HL-60 (cell line): ENCODE measurements at regions not wholly inside any gene's neighbourhood (a gene's known extent, or its start where the extent isn't known, plus 50 kb on each side); places are given as distances from the start of the nearest gene placed in this dataset.

Source experiments
- DNase-seq, 2 experiments: peaks; one replicate each; pipeline ENCODE4 v3.0.0-alpha.2; 2010 to 2020; ENCODE audit warnings: low read depth in 1 of 2, low spot score in 1 of 2
- H3K27ac ChIP-seq: fragments of 250-450 bp; sonication (Bioruptor Pico); replicated peaks from 2 replicates; pipeline ENCODE4 v1.5.1; 2020; ENCODE audit warnings: mild to moderate bottlenecking, moderate library complexity
- H3K27me3 ChIP-seq: fragments of 250-450 bp; sonication (Bioruptor Pico); 2 replicates; pipeline ENCODE4 v1.5.1; 2021; ENCODE audit warnings: mild to moderate bottlenecking, moderate library complexity; ENCODE audit not compliant: insufficient read depth, poor library complexity, severe bottlenecking
- H3K4me3 ChIP-seq: replicated peaks from 2 replicates; pipeline ENCODE4 v1.5.1; 2011; ENCODE audit warnings: mild to moderate bottlenecking, control low read depth, low read length; ENCODE audit not compliant: insufficient read depth
- CTCF ChIP-seq: IDR thresholded peaks from one replicate; pipeline ENCODE4 v1.5.1; 2011; ENCODE audit warnings: low read length, control low read depth, inconsistent platforms; ENCODE audit not compliant: insufficient read depth
- GABPA ChIP-seq: IDR thresholded peaks from 2 replicates; pipeline ENCODE4 v1.6.1; 2012; ENCODE audit warnings: low read depth
- POLR2AphosphoS5 ChIP-seq: IDR thresholded peaks from 2 replicates; pipeline ENCODE4 v1.6.1; 2012; ENCODE audit warnings: low read depth
- SPI1 ChIP-seq: IDR thresholded peaks from 2 replicates; pipeline ENCODE4 v1.6.1; 2012; ENCODE audit warnings: low read depth, mild to moderate bottlenecking, borderline replicate concordance
- TF ChIP-seq, protein P1 (sequence below): IDR thresholded peaks from 2 replicates; pipeline ENCODE4 v1.6.1; 2012; ENCODE audit warnings: low read depth; ENCODE audit not compliant: insufficient replicate concordance

- no peak for TF ChIP-seq SPI1
- TF ChIP-seq CTCF, result no peak
- no peak for TF ChIP-seq GABPA
- TF ChIP-seq, protein P1, sequence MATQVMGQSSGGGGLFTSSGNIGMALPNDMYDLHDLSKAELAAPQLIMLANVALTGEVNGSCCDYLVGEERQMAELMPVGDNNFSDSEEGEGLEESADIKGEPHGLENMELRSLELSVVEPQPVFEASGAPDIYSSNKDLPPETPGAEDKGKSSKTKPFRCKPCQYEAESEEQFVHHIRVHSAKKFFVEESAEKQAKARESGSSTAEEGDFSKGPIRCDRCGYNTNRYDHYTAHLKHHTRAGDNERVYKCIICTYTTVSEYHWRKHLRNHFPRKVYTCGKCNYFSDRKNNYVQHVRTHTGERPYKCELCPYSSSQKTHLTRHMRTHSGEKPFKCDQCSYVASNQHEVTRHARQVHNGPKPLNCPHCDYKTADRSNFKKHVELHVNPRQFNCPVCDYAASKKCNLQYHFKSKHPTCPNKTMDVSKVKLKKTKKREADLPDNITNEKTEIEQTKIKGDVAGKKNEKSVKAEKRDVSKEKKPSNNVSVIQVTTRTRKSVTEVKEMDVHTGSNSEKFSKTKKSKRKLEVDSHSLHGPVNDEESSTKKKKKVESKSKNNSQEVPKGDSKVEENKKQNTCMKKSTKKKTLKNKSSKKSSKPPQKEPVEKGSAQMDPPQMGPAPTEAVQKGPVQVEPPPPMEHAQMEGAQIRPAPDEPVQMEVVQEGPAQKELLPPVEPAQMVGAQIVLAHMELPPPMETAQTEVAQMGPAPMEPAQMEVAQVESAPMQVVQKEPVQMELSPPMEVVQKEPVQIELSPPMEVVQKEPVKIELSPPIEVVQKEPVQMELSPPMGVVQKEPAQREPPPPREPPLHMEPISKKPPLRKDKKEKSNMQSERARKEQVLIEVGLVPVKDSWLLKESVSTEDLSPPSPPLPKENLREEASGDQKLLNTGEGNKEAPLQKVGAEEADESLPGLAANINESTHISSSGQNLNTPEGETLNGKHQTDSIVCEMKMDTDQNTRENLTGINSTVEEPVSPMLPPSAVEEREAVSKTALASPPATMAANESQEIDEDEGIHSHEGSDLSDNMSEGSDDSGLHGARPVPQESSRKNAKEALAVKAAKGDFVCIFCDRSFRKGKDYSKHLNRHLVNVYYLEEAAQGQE, result no peak
- no peak for TF ChIP-seq POLR2AphosphoS5
These were observed 217.9 kb upstream of the BTG1 start for GRCh38 chr12:92363295-92364146.

GRCh38 chr12:92362785-92363184 is 217.1 kb upstream of the BTG1 start:
- Histone ChIP-seq H3K4me3 (no peak overlapping the region), H3K27ac (no peak overlapping the region), H3K27me3 (no peaks in the 10 kb centered on the region)
- TF ChIP-seq POLR2AphosphoS5, result no peak
- no peak for TF ChIP-seq CTCF
- TF ChIP-seq SPI1, result no peak
- TF ChIP-seq, protein P1, result no peak
- no peak for TF ChIP-seq GABPA
- DNase-seq, result no peak

More at GRCh38 chr12:92363295-92364146, 217.9 kb upstream of the BTG1 start:
- Histone ChIP-seq H3K27ac (no peak overlapping the region), H3K27me3 (no peaks in the 10 kb centered on the region), H3K4me3 (no peak overlapping the region)
- DNase-seq, result no peak

DNA sequence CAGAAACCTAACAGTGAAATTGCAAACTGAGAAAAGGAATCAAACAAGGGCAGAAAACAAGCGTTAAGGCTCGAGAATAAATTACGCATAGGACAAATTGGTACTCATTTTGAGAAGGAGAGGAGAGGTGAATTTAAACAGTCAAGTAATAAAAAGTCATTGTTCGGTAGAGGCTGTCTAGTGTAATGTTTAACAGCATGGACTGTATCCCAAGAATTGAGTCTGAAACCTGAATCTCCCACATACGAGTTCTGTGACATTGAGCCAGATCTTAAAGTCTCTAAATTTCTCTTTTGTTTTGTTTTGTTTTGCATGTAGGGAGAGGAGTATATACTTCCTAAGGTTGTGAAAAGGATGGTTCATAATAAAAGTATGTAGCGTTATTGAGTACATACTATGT is 216.5 kb upstream of the BTG1 start:
- TF ChIP-seq, protein P1, result no peak
- no peak for TF ChIP-seq CTCF
- no peak for TF ChIP-seq SPI1
- TF ChIP-seq POLR2AphosphoS5, result no peak
- no peak for TF ChIP-seq GABPA
- no peaks in the 10 kb centered on the region for H3K27me3 ChIP-seq
- no peak overlapping the region for H3K27ac ChIP-seq

More for the DNA sequence above, 216.5 kb upstream of the BTG1 start:
- no peak overlapping the region for H3K4me3 ChIP-seq
- DNase-seq, result no peak
